HG02610 (cell line): ENCODE measurements at regions not wholly inside any gene's neighbourhood (a gene's known extent, or its start where the extent isn't known, plus 50 kb on each side); places are given as distances from the start of the nearest gene placed in this dataset.
A peak's percentile ranks its signal among the peaks of the same experiment; 100 is the strongest.

ENCODE experiments used
- ATAC-seq: cut with Tn5 transposase; IDR thresholded peaks from one replicate; pipeline ENCODE4 v1.9.1; 2021; ENCODE audit warnings: mild to moderate bottlenecking, moderate library complexity; ENCODE audit not compliant: unreplicated experiment

GRCh38 chr13:90070837-90071525 lies 1276.5 kb upstream of the MIR17HG start:
- ATAC-seq, result no peak

DNA sequence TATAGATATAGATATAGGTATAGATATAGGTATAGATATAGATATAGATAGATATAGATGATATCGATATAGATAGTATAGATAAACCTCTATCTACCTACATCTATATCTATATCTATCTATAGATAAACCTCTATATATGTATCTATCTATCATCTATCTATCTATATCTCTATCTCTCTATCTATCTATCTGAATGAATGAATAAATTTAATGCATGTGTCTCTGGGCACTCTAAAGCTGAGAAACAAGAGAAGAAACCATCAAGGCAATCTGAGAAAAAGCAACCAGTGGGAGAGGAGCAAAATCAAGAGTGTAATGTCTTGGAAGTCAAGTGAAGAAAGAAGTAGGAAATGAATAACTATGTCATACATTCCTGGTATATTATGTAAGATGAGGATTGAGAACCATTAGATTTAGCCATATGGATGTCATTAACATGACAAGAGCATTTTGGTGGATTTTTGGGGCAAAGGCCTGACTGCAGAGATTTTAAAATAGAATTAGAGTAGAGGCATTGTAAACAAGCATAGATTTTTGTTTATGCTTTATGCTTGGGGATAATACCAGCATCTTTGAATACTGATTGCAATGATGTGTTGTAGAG lies 1262.7 kb upstream of the MIR17HG start:
- ATAC-seq, result no peak

GRCh38 chr13:90089051-90089450 lies 1258.4 kb upstream of the MIR17HG start:
- ATAC-seq, result no peak

DNA sequence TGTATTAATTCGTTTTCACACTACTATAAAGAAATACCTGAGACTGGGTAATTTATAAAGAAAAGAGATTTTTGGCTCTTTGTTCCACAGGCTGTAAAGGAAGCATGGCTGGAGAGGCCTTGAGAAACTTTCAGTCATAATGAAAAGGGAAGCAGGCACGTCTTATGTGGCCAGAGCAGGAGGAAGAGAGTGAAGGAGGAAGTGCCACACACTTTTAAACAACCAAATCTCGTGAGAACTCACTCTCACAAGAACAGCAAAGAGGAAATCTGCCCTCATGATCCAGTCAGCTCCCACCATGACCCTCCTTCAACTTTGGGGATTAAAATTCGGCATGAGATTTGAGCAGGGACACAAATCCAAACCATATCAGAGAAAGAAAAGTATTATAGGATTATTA lies 1255.9 kb upstream of the MIR17HG start:
- ATAC-seq, result no peak

DNA sequence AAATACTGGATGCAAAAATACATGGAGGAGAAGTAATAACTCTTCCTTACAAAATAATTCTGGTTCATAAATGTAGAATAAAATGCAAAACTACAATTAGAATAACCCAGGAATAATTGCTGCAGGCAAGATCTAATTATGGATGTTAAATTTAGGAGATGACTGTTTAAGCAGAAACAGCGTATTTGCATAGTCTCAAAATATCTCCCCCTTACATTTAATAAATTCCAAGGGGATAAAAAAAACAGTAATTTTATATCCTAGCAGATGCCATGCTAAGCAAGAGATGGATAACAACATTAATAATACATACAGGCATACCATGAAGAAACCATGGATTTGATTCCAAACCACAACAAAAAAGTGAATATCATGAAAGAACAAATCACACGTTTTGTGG lies 1253.1 kb upstream of the MIR17HG start:
- no peak for ATAC-seq

- no peak for ATAC-seq
Observed at GRCh38 chr13:90098577-90098976, 1248.9 kb upstream of the MIR17HG start.

DNA sequence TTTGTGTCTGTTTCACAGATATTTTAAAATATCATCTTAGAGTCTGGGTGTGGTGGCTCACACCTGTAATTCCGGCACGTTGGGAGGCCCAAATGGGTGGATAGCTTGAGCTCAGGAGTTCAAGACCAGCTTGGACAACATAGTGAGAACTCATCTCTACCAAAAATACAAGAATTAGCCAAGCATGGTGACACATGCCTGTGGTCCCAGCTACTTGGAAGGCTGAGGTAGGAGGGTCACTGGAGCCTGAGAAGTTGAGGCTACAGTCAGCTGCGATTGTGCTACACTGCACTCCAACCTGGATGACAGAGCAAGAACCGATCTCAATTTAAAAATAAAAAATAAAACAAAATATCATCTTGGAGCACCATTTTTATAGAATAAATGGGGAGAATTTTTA lies 1247.6 kb upstream of the MIR17HG start:
- ATAC-seq, result no peak

- ATAC-seq, result no peak
Observed at GRCh38 chr13:90103099-90103784, 1244.2 kb upstream of the MIR17HG start.

- ATAC-seq, result no peak
Observed at GRCh38 chr13:90104764-90105163, 1242.7 kb upstream of the MIR17HG start.

- ATAC-seq, result peak; percentile 85
Observed at GRCh38 chr13:90105276-90105675, 1242.2 kb upstream of the MIR17HG start.

GRCh38 chr13:90105849-90106496 lies 1241.5 kb upstream of the MIR17HG start:
- ATAC-seq, result peak; percentile 45

- ATAC-seq, result no peak
Observed at GRCh38 chr13:90107661-90108060, 1239.8 kb upstream of the MIR17HG start.

DNA sequence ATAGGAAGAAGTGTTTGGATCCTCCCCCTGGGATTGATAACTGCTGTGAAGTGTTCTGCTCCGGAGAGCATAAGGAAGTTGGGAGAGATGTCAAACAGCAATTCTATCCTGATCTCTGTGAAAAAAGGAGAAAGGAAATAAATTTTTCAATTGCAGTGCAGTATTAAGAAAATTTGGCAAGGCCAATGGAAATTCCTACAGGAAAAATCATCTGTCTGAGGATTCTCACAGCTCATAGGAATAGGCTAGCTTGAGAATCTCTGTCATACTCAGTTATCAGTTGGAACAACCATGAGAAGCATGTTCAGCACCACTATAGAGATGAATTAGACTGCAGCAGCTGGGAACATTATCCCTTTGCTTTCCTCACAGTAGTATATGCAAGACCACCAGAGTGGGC lies 1238.9 kb upstream of the MIR17HG start:
- no peak for ATAC-seq

DNA sequence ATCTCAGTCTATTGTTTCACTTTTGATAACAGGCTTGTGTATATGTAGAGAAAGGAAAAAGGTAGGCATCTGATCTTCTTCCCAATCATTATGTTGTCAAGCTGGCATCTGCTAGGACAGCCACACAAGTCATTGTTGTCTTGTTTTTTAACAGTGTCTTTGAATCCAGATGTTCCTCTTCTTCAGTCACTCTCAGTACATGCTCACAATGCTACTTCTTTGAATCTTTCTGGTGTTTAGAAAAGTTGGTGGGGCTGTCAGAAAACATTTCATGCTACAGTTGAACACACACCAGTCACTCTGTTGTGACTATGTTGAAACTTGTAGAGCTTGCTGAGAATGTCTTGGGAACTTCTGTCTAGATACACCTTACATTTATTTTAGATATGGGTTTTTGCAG lies 1231.4 kb upstream of the MIR17HG start:
- no peak for ATAC-seq

DNA sequence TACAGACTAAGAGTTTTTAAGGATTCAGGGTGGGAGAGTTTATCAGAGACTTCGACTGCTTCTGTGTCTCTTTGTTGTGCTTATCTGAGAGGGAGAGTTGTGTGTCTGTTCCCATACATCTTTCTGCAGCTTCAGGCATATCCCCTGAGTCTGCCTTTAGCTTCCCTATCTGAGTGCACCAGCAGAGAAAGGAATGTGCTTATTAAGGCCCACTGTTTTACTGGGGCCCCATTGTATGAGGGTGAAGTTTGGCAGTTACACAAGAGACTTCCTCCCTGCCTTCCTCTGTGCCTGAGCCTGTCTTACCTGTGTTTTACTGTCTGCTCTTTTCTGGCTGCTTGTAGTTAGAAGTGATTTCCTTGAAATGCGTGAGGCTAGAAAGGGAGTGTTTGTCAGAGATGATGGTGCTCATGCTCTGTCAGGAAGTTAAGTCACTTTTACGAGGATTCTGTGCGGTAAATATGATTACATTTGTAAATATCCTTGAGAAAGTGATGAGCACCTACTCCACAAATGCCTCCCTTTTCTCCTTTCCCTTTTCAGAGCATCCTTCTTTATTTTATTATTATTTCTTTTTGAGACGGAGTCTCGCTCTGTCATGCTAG lies 1228.9 kb upstream of the MIR17HG start:
- no peak for ATAC-seq

DNA sequence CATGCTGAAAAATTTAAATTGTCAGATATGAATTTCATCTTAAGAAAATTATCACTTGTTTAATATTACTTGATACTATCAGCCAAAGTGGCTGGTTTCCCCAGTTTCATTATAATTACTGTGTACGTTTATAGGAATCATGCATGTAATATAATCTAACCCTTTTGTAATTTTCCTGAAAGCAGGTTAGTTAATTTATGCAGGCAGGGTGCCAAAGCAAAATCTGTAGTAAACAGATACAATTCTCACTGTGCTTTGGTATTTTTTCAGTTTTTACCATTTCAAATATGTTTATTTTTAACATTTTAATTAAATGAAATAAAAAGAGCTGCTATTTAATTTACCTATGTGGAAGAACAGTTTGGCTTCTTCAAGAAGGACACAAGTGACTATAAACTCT lies 1227.5 kb upstream of the MIR17HG start:
- ATAC-seq, result no peak

DNA sequence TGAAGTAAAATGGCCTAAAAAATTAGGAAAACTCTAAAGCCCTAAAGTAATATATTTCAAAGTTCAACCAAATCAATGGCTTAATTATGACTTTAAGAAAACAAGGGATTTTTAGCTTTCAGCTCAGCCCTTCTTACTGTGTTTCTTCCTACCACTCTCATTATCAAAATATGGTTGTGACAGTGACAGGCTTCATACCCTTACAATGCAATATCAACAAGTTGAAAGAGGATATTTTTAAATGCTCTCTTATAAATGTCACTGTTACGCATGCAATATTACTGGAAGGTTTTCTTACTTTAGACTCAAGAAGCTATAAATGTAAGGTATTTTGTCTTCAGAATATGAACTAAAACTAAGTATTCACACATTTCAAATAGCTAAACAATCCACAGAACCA lies 1225.7 kb upstream of the MIR17HG start:
- no peak for ATAC-seq

GRCh38 chr13:90122531-90122930 lies 1225.0 kb upstream of the MIR17HG start:
- ATAC-seq, result no peak

GRCh38 chr13:90135558-90135957 lies 1211.9 kb upstream of the MIR17HG start:
- ATAC-seq, result no peak

DNA sequence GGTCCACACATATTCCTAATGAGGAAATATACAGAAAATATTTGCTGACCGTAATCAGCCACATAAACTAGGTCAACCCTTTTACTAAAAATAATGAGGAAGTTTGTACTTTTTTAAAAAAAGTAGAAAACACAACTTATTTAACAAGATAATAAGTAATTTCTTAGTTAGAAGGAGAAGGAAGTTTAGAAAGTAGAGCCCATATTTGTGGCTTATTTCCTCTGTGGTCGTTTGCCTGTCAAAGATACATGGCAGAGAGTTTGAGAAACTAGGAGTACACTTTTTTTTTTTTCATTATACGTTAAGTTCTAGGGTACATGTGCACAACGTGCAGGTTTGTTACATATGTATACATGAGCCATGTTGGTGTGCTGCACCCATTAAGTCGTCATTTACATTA lies 1205.2 kb upstream of the MIR17HG start:
- ATAC-seq, result no peak

- ATAC-seq, result no peak
Observed at GRCh38 chr13:90154311-90154960, 1193.1 kb upstream of the MIR17HG start.
